ENCODE measurements at regions not wholly inside any gene's neighbourhood (a gene's known extent, or its start where the extent isn't known, plus 50 kb on each side); places are given as distances from the start of the nearest gene placed in this dataset.
"Not testable (repeated sequence)": the region's sequence is repeated elsewhere in the genome, so short reads cannot be mapped to it uniquely, and the experiment has no call there.

DNA sequence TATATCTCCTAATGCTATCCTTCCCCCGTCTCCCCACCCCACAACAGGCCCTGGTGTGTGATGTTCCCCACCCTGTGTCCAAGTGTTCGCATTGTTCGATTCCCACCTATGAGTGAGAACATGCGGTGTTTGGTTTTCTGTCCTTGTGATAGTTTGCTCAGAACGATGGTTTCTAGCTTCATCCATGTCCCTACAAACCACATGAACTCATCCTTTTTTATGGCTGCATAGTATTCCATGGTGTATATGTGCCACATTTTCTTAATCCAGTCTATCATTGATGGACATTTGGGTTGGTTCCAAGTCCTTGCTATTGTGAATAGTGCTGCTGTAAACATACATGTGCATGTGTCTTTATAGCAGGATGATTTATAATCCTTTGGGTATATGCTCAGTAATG is 79.1 kb upstream of the NAA35 start:
- H3K4me1 Mint-ChIP-seq; H3K4me3 Mint-ChIP-seq; H3K36me3 Mint-ChIP-seq; DNase-seq (ENCODE audit: low spot score in 2 of 2); ATAC-seq; H3K27ac Mint-ChIP-seq; H3K9me3 Mint-ChIP-seq: not testable (repeated sequence)

DNA sequence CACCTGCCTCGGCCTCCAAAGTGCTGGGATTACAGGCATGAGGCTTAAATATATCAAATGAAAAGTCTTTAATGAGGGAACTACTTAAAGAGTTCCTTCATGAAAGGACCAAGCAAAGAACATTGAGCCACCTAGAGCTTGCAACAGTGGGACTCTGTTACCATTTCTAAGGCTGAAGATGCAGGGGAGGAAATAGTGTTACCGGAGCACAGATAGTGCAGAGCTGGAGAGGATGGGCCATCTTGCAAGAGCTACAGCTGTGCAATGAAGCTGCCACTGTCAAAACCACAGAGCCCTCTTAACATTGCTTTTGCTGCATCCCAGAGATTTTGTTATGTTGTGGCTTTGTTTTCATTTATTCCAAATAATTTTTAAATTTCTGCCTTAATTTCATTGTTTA is 77.1 kb upstream of the NAA35 start:
- Mint-ChIP-seq H3K4me3 (no peak overlapping the region), H3K27ac (no peak overlapping the region), H3K9me3 (peaks cover 2% of the 10 kb centered on the region), H3K36me3 (no peaks in the 10 kb centered on the region), H3K4me1 (no peaks in the 10 kb centered on the region)
- ATAC-seq (no peak), DNase-seq (ENCODE audit: low spot score in 2 of 2) (no peak)

DNA sequence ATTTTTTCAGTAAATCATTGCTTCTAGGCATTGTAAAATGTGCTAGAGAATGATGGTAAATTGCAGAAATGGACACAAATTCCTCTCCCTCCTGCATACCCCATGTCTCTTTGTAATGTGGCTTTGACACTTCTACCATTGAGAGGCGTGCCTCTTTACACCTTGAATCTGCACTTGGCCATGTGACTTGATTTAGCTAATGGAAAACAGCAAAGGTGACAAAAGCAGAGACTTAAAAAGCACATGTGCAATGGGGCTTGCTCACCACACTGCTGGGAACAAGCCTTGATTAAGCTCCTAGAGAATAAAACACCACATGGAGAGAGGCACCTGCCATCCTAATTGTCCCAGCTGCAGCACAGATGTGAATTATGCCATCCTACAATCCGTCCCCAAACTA is 69.9 kb upstream of the NAA35 start:
- no peak overlapping the region for H3K4me3 Mint-ChIP-seq
- DNase-seq (ENCODE audit: low spot score in 2 of 2) (no peak), ATAC-seq (no peak)
- H3K4me1 Mint-ChIP-seq: peaks cover 12% of the 10 kb centered on the region
- no peaks in the 10 kb centered on the region for H3K36me3 Mint-ChIP-seq
- peak overlapping the region; percentile 73 for H3K27ac Mint-ChIP-seq
- H3K9me3 Mint-ChIP-seq: peaks cover 2% of the 10 kb centered on the region

DNA sequence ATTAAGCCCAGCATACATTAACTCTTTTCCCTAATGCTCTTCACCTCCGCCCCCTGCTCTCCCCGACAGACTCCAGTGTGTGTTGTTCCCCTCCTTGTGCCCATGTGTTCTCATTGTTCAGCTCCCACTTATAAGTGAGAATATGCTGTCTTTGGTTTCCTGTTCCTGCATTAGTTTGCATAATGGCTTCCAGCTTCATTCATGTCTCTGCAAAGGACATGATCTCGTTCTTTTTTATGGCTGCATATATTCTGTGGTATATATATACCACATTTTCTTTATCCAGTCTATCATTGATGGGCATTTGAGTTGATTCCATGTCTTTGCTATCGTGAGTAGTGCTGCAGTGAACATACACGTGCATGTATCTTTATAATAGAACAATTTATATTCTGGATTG is 69.3 kb upstream of the NAA35 start:
- Mint-ChIP-seq H3K4me1 (peaks cover 12% of the 10 kb centered on the region), H3K27ac (peak overlapping the region; percentile 73)
- H3K36me3 Mint-ChIP-seq; H3K9me3 Mint-ChIP-seq; ATAC-seq; H3K4me3 Mint-ChIP-seq; DNase-seq (ENCODE audit: low spot score in 2 of 2): not testable (repeated sequence)

DNA sequence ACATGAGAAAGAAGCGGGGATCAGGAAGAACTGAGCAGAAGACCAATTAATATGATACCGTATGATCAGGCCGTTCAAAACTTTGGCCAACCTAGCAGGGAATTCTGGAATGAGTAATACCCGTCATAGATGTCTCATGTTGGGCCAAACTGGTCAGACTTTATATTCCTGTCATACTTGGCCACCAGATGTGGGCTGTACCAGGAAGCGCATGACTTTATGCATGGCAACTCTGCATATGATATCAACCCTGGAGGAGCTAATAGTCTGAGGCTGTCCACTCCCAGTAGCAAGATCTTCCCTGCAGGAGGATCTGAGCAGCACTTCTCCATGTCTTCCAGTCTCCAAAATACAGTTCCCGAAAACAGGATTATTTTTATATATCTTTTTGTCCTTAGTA is 68.5 kb upstream of the NAA35 start:
- no peak for DNase-seq (ENCODE audit: low spot score in 2 of 2)
- Mint-ChIP-seq H3K27ac (no peak overlapping the region), H3K9me3 (peaks cover 2% of the 10 kb centered on the region), H3K4me3 (no peak overlapping the region), H3K4me1 (peaks cover 12% of the 10 kb centered on the region), H3K36me3 (no peaks in the 10 kb centered on the region)
- ATAC-seq: no peak

DNA sequence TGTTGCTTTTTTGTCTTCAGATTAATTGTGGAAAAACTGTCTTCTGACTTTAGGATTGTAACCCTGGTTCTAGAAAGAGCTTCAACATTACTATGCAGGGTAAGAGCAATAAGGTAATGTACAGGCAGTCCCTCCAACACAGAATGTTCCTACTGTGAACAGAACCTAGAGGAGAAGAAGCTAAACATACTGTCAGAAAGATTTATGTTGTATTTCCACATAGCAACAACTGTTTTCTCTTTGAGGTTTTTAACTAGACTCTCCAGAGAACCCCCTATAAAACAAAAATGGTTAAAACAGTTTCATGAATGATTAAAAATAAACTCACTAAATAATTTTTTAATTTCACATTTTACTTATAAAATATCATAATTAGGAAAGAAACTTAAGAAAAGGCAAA is 64.3 kb upstream of the NAA35 start:
- no peak overlapping the region for H3K4me3 Mint-ChIP-seq
- H3K9me3 Mint-ChIP-seq: no peaks in the 10 kb centered on the region
- no peak overlapping the region for H3K27ac Mint-ChIP-seq
- no peaks in the 10 kb centered on the region for H3K36me3 Mint-ChIP-seq
- ATAC-seq (no peak), DNase-seq (ENCODE audit: low spot score in 2 of 2) (no peak)
- peaks cover 3% of the 10 kb centered on the region for H3K4me1 Mint-ChIP-seq

DNA sequence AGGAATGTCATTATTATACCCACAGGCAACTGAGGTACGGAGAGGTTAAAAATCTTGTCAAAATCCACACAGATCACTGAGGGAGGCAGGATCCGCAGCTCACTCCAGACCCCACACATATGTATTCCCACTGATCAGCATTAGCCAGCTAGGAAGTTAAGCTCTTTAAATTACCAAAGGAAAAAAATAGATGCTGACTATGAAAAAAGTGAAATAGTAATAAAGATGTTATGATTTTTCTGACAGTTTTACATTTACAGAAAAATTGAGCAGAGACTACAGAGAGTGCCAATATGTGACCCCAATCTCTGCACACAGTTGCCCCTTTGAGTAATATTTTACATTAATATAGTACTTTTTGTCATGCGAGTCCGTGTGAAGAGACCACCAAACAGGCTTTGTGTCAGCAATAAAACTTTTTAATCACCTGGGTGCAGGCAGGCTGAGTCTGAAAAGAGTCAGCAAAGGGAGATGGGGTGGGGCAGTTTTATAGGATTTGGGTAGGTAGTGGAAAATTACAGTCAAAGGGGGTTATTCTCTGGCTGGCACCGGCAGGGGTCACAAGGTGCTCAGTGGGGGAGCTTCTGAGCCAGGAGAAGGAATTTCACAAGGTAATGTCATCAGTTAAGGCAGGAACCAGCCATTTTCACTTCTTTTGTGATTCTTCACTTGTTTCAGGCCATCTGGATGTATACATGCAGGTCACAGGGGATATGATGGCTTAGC is 61.9 kb upstream of the NAA35 start:
- not testable (repeated sequence) for DNase-seq (ENCODE audit: low spot score in 2 of 2); H3K36me3 Mint-ChIP-seq; H3K9me3 Mint-ChIP-seq; H3K4me3 Mint-ChIP-seq; H3K27ac Mint-ChIP-seq; H3K4me1 Mint-ChIP-seq; ATAC-seq

DNA sequence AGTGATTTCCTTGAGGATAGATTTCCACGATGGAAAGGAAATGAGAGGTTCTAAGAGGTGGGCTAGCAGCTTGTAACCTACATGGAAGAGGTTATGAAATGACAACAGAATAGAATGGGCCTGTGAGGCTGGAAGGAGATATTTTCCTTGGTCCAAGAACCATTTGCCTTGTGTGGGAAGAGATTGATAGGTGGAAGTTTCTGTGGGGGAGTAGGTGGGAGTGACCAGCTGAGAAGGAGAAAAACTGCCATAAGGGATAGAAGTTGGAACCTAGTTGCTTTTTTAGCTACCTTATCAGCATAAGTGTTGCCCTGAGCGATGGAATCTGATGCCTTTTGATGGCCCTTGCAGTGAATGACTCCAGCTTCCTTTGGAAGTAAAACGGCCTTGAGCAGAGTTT is 60.4 kb upstream of the NAA35 start:
- not testable (repeated sequence) for H3K27ac Mint-ChIP-seq; DNase-seq (ENCODE audit: low spot score in 2 of 2); H3K4me1 Mint-ChIP-seq; H3K36me3 Mint-ChIP-seq; H3K4me3 Mint-ChIP-seq; ATAC-seq; H3K9me3 Mint-ChIP-seq

DNA sequence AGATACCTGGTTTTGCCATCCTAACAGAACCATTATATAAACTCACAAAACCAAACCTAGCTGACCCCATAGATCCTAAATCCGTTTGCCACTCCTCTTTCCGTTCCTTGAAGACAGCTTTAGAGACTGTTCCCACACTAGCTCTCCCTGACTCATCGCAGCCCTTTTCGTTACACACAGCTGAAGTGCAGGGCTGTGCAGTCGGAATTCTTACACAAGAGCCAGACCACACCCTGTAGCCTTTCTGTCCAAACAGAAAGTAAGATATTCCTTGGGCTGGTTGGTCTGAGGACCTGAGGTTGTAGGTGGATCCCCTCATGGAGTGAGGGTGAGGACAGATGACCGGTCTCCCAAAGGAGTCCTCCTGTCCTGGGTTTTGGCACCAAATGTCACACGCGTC is 56.7 kb upstream of the NAA35 start:
- no peak for DNase-seq (ENCODE audit: low spot score in 2 of 2)
- H3K4me1 Mint-ChIP-seq: no peaks in the 10 kb centered on the region
- no peak overlapping the region for H3K27ac Mint-ChIP-seq
- ATAC-seq: no peak
- peaks cover 4% of the 10 kb centered on the region for H3K9me3 Mint-ChIP-seq
- no peak overlapping the region for H3K4me3 Mint-ChIP-seq
- no peaks in the 10 kb centered on the region for H3K36me3 Mint-ChIP-seq

DNA sequence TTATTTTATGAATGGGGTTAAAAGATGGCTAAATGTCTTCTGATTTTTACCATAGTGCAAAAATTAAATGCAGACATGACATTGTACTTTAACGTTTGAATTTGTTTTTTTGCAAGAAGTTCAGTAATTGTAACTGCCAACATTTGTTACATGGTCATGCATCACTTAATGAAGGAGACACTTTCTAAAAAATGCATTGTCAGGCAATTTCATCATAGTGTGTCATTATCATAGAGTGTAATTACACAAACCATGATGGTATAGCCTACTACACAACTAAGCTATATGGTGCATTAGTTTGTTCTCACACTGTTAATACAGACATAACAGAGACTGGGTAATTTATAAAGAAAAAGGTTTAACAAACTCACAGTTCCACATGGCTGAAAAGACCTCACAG is 50.0 kb upstream of the NAA35 start:
- no peak overlapping the region for H3K4me3 Mint-ChIP-seq
- no peak overlapping the region for H3K27ac Mint-ChIP-seq
- H3K36me3 Mint-ChIP-seq: no peaks in the 10 kb centered on the region
- H3K4me1 Mint-ChIP-seq: no peaks in the 10 kb centered on the region
- ATAC-seq: no peak
- no peak for DNase-seq (ENCODE audit: low spot score in 2 of 2)
- peaks cover 5% of the 10 kb centered on the region for H3K9me3 Mint-ChIP-seq

Data from stimulated activated effector memory CD8-positive, alpha-beta T cell treated with anti-CD3 and anti-CD28 coated beads, Interleukin-12 subunit alpha, Interleukin-12 subunit beta, amount 100 ng/mL, for 72 hours (primary cell).